ENCODE measurements at regions not wholly inside any gene's neighbourhood (a gene's known extent, or its start where the extent isn't known, plus 50 kb on each side); places are given as distances from the start of the nearest gene placed in this dataset.

- Mint-ChIP-seq H3K27me3 (ENCODE audit: low read depth) (no peaks in the 10 kb centered on the region), H3K4me3 (no peak overlapping the region), H3K9me3 (peaks cover 16% of the 10 kb centered on the region), H3K4me1 (peaks cover 6% of the 10 kb centered on the region), H3K36me3 (no peaks in the 10 kb centered on the region), H3K27ac (no peak overlapping the region)
- POLR2A ChIA-PET = no interaction called here
- TF ChIP-seq MLX (CRISPR knock-in tag; IDR thresholded peaks at IDR 0.05) (no peak), ZNF671 (CRISPR knock-in tag; IDR thresholded peaks at IDR 0.05) (no peak), FOXP1 (CRISPR knock-in tag; IDR thresholded peaks at IDR 0.05; ENCODE audit: borderline replicate concordance) (no peak), ZNF416 (CRISPR knock-in tag; IDR thresholded peaks at IDR 0.05) (no peak), IRF1 (CRISPR knock-in tag; IDR thresholded peaks at IDR 0.05) (no peak), ATF2 (CRISPR knock-in tag; IDR thresholded peaks at IDR 0.05; ENCODE audit: borderline replicate concordance, low read depth) (no peak), ZNF121 (CRISPR knock-in tag; IDR thresholded peaks at IDR 0.05) (no peak), JUN (CRISPR knock-in tag; IDR thresholded peaks at IDR 0.05) (no peak), ETV6 (CRISPR knock-in tag; IDR thresholded peaks at IDR 0.05) (no peak), NFE2L1 (CRISPR knock-in tag; IDR thresholded peaks at IDR 0.05) (no peak), ZNF425 (CRISPR knock-in tag; conservative IDR thresholded peaks at IDR 0.05) (no peak), ZBTB21 (CRISPR knock-in tag; IDR thresholded peaks at IDR 0.05; ENCODE audit: borderline replicate concordance) (no peak), ATF1 (CRISPR knock-in tag; IDR thresholded peaks at IDR 0.05) (no peak)
- TF ChIP-seq, protein P1, sequence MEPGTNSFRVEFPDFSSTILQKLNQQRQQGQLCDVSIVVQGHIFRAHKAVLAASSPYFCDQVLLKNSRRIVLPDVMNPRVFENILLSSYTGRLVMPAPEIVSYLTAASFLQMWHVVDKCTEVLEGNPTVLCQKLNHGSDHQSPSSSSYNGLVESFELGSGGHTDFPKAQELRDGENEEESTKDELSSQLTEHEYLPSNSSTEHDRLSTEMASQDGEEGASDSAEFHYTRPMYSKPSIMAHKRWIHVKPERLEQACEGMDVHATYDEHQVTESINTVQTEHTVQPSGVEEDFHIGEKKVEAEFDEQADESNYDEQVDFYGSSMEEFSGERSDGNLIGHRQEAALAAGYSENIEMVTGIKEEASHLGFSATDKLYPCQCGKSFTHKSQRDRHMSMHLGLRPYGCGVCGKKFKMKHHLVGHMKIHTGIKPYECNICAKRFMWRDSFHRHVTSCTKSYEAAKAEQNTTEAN (CRISPR knock-in tag; IDR thresholded peaks at IDR 0.05) = no peak
- TF ChIP-seq, protein P2, sequence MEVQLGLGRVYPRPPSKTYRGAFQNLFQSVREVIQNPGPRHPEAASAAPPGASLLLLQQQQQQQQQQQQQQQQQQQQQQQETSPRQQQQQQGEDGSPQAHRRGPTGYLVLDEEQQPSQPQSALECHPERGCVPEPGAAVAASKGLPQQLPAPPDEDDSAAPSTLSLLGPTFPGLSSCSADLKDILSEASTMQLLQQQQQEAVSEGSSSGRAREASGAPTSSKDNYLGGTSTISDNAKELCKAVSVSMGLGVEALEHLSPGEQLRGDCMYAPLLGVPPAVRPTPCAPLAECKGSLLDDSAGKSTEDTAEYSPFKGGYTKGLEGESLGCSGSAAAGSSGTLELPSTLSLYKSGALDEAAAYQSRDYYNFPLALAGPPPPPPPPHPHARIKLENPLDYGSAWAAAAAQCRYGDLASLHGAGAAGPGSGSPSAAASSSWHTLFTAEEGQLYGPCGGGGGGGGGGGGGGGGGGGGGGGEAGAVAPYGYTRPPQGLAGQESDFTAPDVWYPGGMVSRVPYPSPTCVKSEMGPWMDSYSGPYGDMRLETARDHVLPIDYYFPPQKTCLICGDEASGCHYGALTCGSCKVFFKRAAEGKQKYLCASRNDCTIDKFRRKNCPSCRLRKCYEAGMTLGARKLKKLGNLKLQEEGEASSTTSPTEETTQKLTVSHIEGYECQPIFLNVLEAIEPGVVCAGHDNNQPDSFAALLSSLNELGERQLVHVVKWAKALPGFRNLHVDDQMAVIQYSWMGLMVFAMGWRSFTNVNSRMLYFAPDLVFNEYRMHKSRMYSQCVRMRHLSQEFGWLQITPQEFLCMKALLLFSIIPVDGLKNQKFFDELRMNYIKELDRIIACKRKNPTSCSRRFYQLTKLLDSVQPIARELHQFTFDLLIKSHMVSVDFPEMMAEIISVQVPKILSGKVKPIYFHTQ (CRISPR knock-in tag; IDR thresholded peaks at IDR 0.05) = no peak
- TF ChIP-seq, protein P3, sequence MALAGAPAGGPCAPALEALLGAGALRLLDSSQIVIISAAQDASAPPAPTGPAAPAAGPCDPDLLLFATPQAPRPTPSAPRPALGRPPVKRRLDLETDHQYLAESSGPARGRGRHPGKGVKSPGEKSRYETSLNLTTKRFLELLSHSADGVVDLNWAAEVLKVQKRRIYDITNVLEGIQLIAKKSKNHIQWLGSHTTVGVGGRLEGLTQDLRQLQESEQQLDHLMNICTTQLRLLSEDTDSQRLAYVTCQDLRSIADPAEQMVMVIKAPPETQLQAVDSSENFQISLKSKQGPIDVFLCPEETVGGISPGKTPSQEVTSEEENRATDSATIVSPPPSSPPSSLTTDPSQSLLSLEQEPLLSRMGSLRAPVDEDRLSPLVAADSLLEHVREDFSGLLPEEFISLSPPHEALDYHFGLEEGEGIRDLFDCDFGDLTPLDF (CRISPR knock-in tag; IDR thresholded peaks at IDR 0.05) = no peak
- ATAC-seq = no peak
- no peak for DNase-seq (ENCODE audit: low spot score)
- CTCF ChIA-PET = no interaction called here
These were observed 156.7 kb upstream of the RASSF8 start for GRCh38 chr12:25801734-25802133.

- Mint-ChIP-seq H3K4me1 (peaks cover 6% of the 10 kb centered on the region), H3K9me3 (peaks cover 16% of the 10 kb centered on the region), H3K27ac (no peak overlapping the region), H3K36me3 (no peaks in the 10 kb centered on the region), H3K4me3 (no peak overlapping the region), H3K27me3 (ENCODE audit: low read depth) (no peaks in the 10 kb centered on the region)
- POLR2A ChIA-PET = no interaction called here
- ATAC-seq (no peak), DNase-seq (ENCODE audit: low spot score) (no peak)
- CTCF ChIA-PET = no interaction called here
- TF ChIP-seq ZBTB21 (CRISPR knock-in tag; IDR thresholded peaks at IDR 0.05; ENCODE audit: borderline replicate concordance) (no peak), FOXP1 (CRISPR knock-in tag; IDR thresholded peaks at IDR 0.05; ENCODE audit: borderline replicate concordance) (no peak), TCF7 (CRISPR knock-in tag; IDR thresholded peaks at IDR 0.05; ENCODE audit: low read depth) (no peak), OVOL2 (CRISPR knock-in tag; IDR thresholded peaks at IDR 0.05; ENCODE audit: borderline replicate concordance) (no peak), ZNF317 (CRISPR knock-in tag; IDR thresholded peaks at IDR 0.05; ENCODE audit: borderline replicate concordance, low read depth) (no peak), ESRRA (CRISPR knock-in tag; IDR thresholded peaks at IDR 0.05; ENCODE audit: borderline replicate concordance) (no peak), ZNF138 (CRISPR knock-in tag; conservative IDR thresholded peaks at IDR 0.05) (no peak), ZNF232 (CRISPR knock-in tag; IDR thresholded peaks at IDR 0.05) (no peak), ZNF396 (CRISPR knock-in tag; IDR thresholded peaks at IDR 0.05; ENCODE audit: borderline replicate concordance) (no peak), ZNF219 (CRISPR knock-in tag; IDR thresholded peaks at IDR 0.05; ENCODE audit: borderline replicate concordance) (no peak), GTF2I (CRISPR knock-in tag; conservative IDR thresholded peaks at IDR 0.05) (no peak)
- TF ChIP-seq, protein P1 (CRISPR knock-in tag; IDR thresholded peaks at IDR 0.05) = no peak
These were observed 156.3 kb upstream of the RASSF8 start for GRCh38 chr12:25802143-25802542.
